H9 (cell line): ENCODE measurements at regions not wholly inside any gene's neighbourhood (a gene's known extent, or its start where the extent isn't known, plus 50 kb on each side); places are given as distances from the start of the nearest gene placed in this dataset.

ENCODE experiments used
- DNase-seq: peaks from one replicate; pipeline ENCODE4 v3.0.0-alpha.2; 2017
- H2AFZ ChIP-seq: one replicate; pipeline ENCODE4 v1.6.1; 2013; ENCODE audit warnings: mild to moderate bottlenecking, low read length, control low read depth, moderate library complexity
- H2AK5ac ChIP-seq: 2 replicates; pipeline ENCODE4 v1.6.1; 2013; ENCODE audit warnings: low read length, control low read depth, mixed read lengths; ENCODE audit not compliant: insufficient read length
- H2BK120ac ChIP-seq: one replicate; pipeline ENCODE4 v1.6.1; 2013; ENCODE audit warnings: low read depth, mild to moderate bottlenecking, low read length, control low read depth, inconsistent platforms; ENCODE audit not compliant: poor library complexity, severe bottlenecking
- H2BK12ac ChIP-seq: 2 replicates; pipeline ENCODE4 v1.6.1; 2013; ENCODE audit warnings: low read length, control low read depth, mixed read lengths, low read depth; ENCODE audit not compliant: insufficient read length
- H2BK15ac ChIP-seq: 2 replicates; pipeline ENCODE4 v1.6.1; 2013; ENCODE audit warnings: low read depth, low read length, control low read depth
- H2BK20ac ChIP-seq: one replicate; pipeline ENCODE4 v1.6.1; 2013; ENCODE audit warnings: low read depth, mild to moderate bottlenecking, low read length, control low read depth, inconsistent platforms; ENCODE audit not compliant: poor library complexity, severe bottlenecking
- H2BK5ac ChIP-seq: 2 replicates; pipeline ENCODE4 v1.6.1; 2013; ENCODE audit warnings: low read length, control low read depth, mixed read lengths; ENCODE audit not compliant: insufficient read length
- H3K14ac ChIP-seq: 2 replicates; pipeline ENCODE4 v1.6.1; 2013; ENCODE audit warnings: low read length, control low read depth; ENCODE audit not compliant: insufficient read depth
- H3K18ac ChIP-seq: 2 replicates; pipeline ENCODE4 v1.6.1; 2013; ENCODE audit warnings: low read depth, mild to moderate bottlenecking, mixed read lengths, low read length, control low read depth; ENCODE audit not compliant: insufficient read length
- H3K23ac ChIP-seq: 2 replicates; pipeline ENCODE4 v1.6.1; 2013; ENCODE audit warnings: low read length, control low read depth, mixed read lengths, low read depth; ENCODE audit not compliant: insufficient read length
- H3K23me2 ChIP-seq: 2 replicates; pipeline ENCODE4 v1.6.1; 2013; ENCODE audit warnings: low read depth, mild to moderate bottlenecking, mixed read lengths, low read length, control low read depth; ENCODE audit not compliant: insufficient read length, poor library complexity, severe bottlenecking
- H3K27ac ChIP-seq: 2 replicates; pipeline ENCODE4 v1.5.1; 2013; ENCODE audit warnings: low read length, control low read depth, mixed read lengths, low read depth; ENCODE audit not compliant: insufficient read length
- H3K27me3 ChIP-seq: 2 replicates; pipeline ENCODE4 v1.6.1; 2013; ENCODE audit warnings: low read length, control low read depth, inconsistent platforms; ENCODE audit not compliant: insufficient read depth
- H3K4ac ChIP-seq: 2 replicates; pipeline ENCODE4 v1.6.1; 2013; ENCODE audit warnings: low read depth, mild to moderate bottlenecking, control low read depth, inconsistent platforms, low read length, moderate library complexity
- H3K4me1 ChIP-seq: 2 replicates; pipeline ENCODE4 v1.6.1; 2013; ENCODE audit warnings: low read length, control low read depth, inconsistent platforms; ENCODE audit not compliant: insufficient read depth
- H3K4me2 ChIP-seq: 2 replicates; pipeline ENCODE4 v1.6.1; 2013; ENCODE audit warnings: low read length, control low read depth, mixed read lengths; ENCODE audit not compliant: insufficient read length, insufficient read depth
- H3K56ac ChIP-seq: 2 replicates; pipeline ENCODE4 v1.6.1; 2013; ENCODE audit warnings: low read depth, mild to moderate bottlenecking, mixed read lengths, low read length, control low read depth; ENCODE audit not compliant: insufficient read length
- H3K79me1 ChIP-seq: 2 replicates; pipeline ENCODE4 v1.6.1; 2013; ENCODE audit warnings: low read depth, mild to moderate bottlenecking, moderate library complexity, low read length, control low read depth, inconsistent platforms; ENCODE audit not compliant: insufficient read depth, poor library complexity, severe bottlenecking
- H3K79me2 ChIP-seq: 2 replicates; pipeline ENCODE4 v1.6.1; 2013; ENCODE audit warnings: low read length, control low read depth, inconsistent platforms; ENCODE audit not compliant: insufficient read depth
- H3K9ac ChIP-seq: 2 replicates; pipeline ENCODE4 v1.6.1; 2013; ENCODE audit warnings: low read length, control low read depth, mixed read lengths; ENCODE audit not compliant: insufficient read length; ENCODE audit errors: extremely low read depth
- H3K9me3 ChIP-seq: one replicate; pipeline ENCODE4 v1.6.1; 2013; ENCODE audit warnings: low read depth, low read length, inconsistent platforms; ENCODE audit not compliant: control insufficient read depth
- H3T11ph ChIP-seq: one replicate; pipeline ENCODE4 v1.6.1; 2013; ENCODE audit warnings: mild to moderate bottlenecking, low read length, control low read depth, inconsistent platforms
- H4K20me1 ChIP-seq: one replicate; pipeline ENCODE4 v1.6.1; 2013; ENCODE audit not compliant: control insufficient read depth, insufficient read length, insufficient read depth
- H4K5ac ChIP-seq: 2 replicates; pipeline ENCODE4 v1.6.1; 2013; ENCODE audit warnings: low read depth, mild to moderate bottlenecking, mixed read lengths, low read length, control low read depth; ENCODE audit not compliant: insufficient read length
- H4K8ac ChIP-seq: replicated peaks from 2 replicates; pipeline ENCODE4 v1.6.1; 2013; ENCODE audit warnings: low read length, control low read depth, mixed read lengths, low read depth; ENCODE audit not compliant: insufficient read length
- H4K91ac ChIP-seq: 2 replicates; pipeline ENCODE4 v1.6.1; 2013; ENCODE audit warnings: low read depth, mild to moderate bottlenecking, moderate library complexity, mixed read lengths, low read length, control low read depth; ENCODE audit not compliant: insufficient read length
- H3K27ac Mint-ChIP-seq, 3 experiments: 2 replicates in 2 of 3; 3 replicates in 1 of 3; pipeline ENCODE4 v1.8.0; 2020 to 2021; ENCODE audit warnings: mixed read lengths in 3 of 3, mild to moderate bottlenecking in 1 of 3, moderate library complexity in 1 of 3
- H3K27me3 Mint-ChIP-seq: 2 replicates; pipeline ENCODE4 v1.8.0; 2021; ENCODE audit warnings: low read depth, mild to moderate bottlenecking, moderate library complexity, mixed read lengths
- H3K36me3 Mint-ChIP-seq, 3 experiments: 2 replicates in 2 of 3; 3 replicates in 1 of 3; pipeline ENCODE4 v1.8.0; 2020 to 2021; ENCODE audit warnings: low read depth in 3 of 3, mixed read lengths in 3 of 3; ENCODE audit not compliant: insufficient read depth in 1 of 3
- H3K4me1 Mint-ChIP-seq, 2 experiments: 2 replicates each; pipeline ENCODE4 v1.8.0; 2020; ENCODE audit warnings: mixed read lengths in 2 of 2
- H3K4me3 Mint-ChIP-seq, 2 experiments: 2 replicates in 1 of 2; 3 replicates in 1 of 2; pipeline ENCODE4 v1.8.0; 2020 to 2021; ENCODE audit warnings: mild to moderate bottlenecking in 2 of 2, mixed read lengths in 2 of 2, moderate library complexity in 1 of 2
- H3K9me3 Mint-ChIP-seq, 2 experiments: 2 replicates in 1 of 2; 3 replicates in 1 of 2; pipeline ENCODE4 v1.8.0; 2020; ENCODE audit warnings: mild to moderate bottlenecking in 2 of 2, mixed read lengths in 2 of 2, moderate library complexity in 1 of 2
- CTCF ChIP-seq: fragments of 200-600 bp; sonication (generic); conservative IDR thresholded peaks from 3 replicates; pipeline ENCODE4 v1.8.0; 2021; ENCODE audit warnings: antibody characterized with exemption, mild to moderate bottlenecking
- WGBS: extraction: QIAGEN DNeasy Blood & Tissue Kit; methylation state at CpG from one replicate; pipeline ENCODE4 v1.1.7; 2013; ENCODE audit warnings: missing lambda C conversion rate, low lambda C conversion rate, mixed read lengths; ENCODE audit not compliant: insufficient read length; ENCODE audit errors: extremely low coverage; 5-methylcytosine and 5-hydroxymethylcytosine counted together

- H3K27me3 Mint-ChIP-seq = no peaks in the 10 kb centered on the region; the same call in 1 of the 2 replicates
Measured at GRCh38 chr18:76252139-76252538, 242.9 kb downstream of the ZNF516 start.

More at GRCh38 chr18:76252139-76252538, 242.9 kb downstream of the ZNF516 start:
- no peaks in the 10 kb centered on the region for H3K9me3 Mint-ChIP-seq
- Histone ChIP-seq H4K91ac (no peak overlapping the region), H2BK120ac (no peak overlapping the region), H3K9me3 (no peaks in the 10 kb centered on the region), H4K8ac (no peak overlapping the region), H2AFZ (no peak overlapping the region), H4K5ac (no peak overlapping the region), H3K27me3 (no peaks in the 10 kb centered on the region), H3K4ac (no peak overlapping the region), H3K79me2 (no peaks in the 10 kb centered on the region), H3K79me1 (no peaks in the 10 kb centered on the region), H3T11ph (no peak overlapping the region), H2BK5ac (no peak overlapping the region), H2BK12ac (no peak overlapping the region), H2BK20ac (no peak overlapping the region), H3K23ac (no peak overlapping the region), H4K20me1 (no peaks in the 10 kb centered on the region), H3K4me1 (no peaks in the 10 kb centered on the region), H3K4me2 (no peak overlapping the region), H3K27ac (no peak overlapping the region), H2AK5ac (no peak overlapping the region), H3K23me2 (no peaks in the 10 kb centered on the region), H2BK15ac (no peak overlapping the region), H3K9ac (no peak overlapping the region), H3K14ac (no peak overlapping the region), H3K18ac (no peak overlapping the region), H3K56ac (no peak overlapping the region)
- H3K4me1 Mint-ChIP-seq = peaks cover under 1 to 5% of the 10 kb centered on the region in 2 experiments; a peak in 2 of 4 replicates
- no peak for TF ChIP-seq CTCF
- no peak overlapping the region for H3K4me3 Mint-ChIP-seq
- DNase-seq = no peak
- H3K36me3 Mint-ChIP-seq = no peaks in the 10 kb centered on the region
- peak overlapping the region in 1 of 3 experiments; percentile 9; a peak in 1 of 7 replicates for H3K27ac Mint-ChIP-seq
- no CpG with 5 or more reads among the region's 2 CpGs for WGBS
